ENCODE measurements at regions not wholly inside any gene's neighbourhood (a gene's known extent, or its start where the extent isn't known, plus 50 kb on each side); places are given as distances from the start of the nearest gene placed in this dataset.

DNA sequence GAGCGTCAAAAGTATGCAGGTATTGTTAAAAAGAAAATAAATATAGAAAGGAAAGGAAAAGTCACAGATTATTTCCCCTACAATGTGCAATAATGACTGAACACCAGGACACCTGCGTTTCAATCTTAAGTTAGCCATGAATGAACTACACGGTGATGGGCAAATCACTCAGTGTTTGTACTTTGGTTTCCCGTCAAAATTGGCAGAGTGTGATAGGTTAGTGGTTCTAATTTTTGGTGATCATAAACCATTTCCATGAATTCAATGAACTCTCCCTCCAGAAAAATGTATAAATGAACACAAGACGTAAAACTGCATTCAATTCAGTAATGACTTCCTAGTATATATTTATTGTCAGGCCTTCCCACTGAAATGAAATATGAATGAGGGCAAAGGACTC lies 59.0 kb upstream of the ITGA1 start:
- no peak for DNase-seq (ENCODE audit: low spot score in 2 of 2)
- Histone ChIP-seq H3K4me1 (peaks cover 0 to 4% of the 10 kb centered on the region in 2 donors), H3K9me3 (no peaks in the 10 kb centered on the region), H3K27ac (no peak overlapping the region), H3K27me3 (no peaks in the 10 kb centered on the region), H3K36me3 (no peaks in the 10 kb centered on the region), H3K4me3 (no peak overlapping the region)
- TF ChIP-seq, protein P1, sequence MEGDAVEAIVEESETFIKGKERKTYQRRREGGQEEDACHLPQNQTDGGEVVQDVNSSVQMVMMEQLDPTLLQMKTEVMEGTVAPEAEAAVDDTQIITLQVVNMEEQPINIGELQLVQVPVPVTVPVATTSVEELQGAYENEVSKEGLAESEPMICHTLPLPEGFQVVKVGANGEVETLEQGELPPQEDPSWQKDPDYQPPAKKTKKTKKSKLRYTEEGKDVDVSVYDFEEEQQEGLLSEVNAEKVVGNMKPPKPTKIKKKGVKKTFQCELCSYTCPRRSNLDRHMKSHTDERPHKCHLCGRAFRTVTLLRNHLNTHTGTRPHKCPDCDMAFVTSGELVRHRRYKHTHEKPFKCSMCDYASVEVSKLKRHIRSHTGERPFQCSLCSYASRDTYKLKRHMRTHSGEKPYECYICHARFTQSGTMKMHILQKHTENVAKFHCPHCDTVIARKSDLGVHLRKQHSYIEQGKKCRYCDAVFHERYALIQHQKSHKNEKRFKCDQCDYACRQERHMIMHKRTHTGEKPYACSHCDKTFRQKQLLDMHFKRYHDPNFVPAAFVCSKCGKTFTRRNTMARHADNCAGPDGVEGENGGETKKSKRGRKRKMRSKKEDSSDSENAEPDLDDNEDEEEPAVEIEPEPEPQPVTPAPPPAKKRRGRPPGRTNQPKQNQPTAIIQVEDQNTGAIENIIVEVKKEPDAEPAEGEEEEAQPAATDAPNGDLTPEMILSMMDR (IDR thresholded peaks at IDR 0.05): no peak
- TF ChIP-seq POLR2AphosphoS5 (IDR thresholded peaks at IDR 0.05): no peak
- TF ChIP-seq POLR2A (IDR thresholded peaks at IDR 0.05): no peak
- intact Hi-C loops (cut with DNase I; ENCODE audit: low total_unique reads): no loop called here

- Histone ChIP-seq H3K27ac (no peak overlapping the region), H3K36me3 (no peaks in the 10 kb centered on the region), H3K4me1 (peaks cover 0 to 4% of the 10 kb centered on the region in 2 donors), H3K27me3 (no peaks in the 10 kb centered on the region), H3K9me3 (no peaks in the 10 kb centered on the region), H3K4me3 (no peak overlapping the region)
- intact Hi-C loops (cut with DNase I; ENCODE audit: low total_unique reads): no loop called here
- no peak for TF ChIP-seq POLR2AphosphoS5 (IDR thresholded peaks at IDR 0.05)
- TF ChIP-seq POLR2A (IDR thresholded peaks at IDR 0.05): no peak
- TF ChIP-seq, protein P1 (IDR thresholded peaks at IDR 0.05): no peak
- no peak for DNase-seq (ENCODE audit: low spot score in 2 of 2)
Observed at GRCh38 chr5:52731274-52732027, 56.3 kb upstream of the ITGA1 start.

- Histone ChIP-seq H3K9me3 (no peaks in the 10 kb centered on the region), H3K27ac (no peak overlapping the region), H3K27me3 (no peaks in the 10 kb centered on the region), H3K4me3 (no peak overlapping the region), H3K36me3 (no peaks in the 10 kb centered on the region), H3K4me1 (no peaks in the 10 kb centered on the region)
- no peak for DNase-seq (ENCODE audit: low spot score in 2 of 2)
- TF ChIP-seq, protein P1 (IDR thresholded peaks at IDR 0.05): no peak
- TF ChIP-seq POLR2AphosphoS5 (IDR thresholded peaks at IDR 0.05): no peak
- TF ChIP-seq POLR2A (IDR thresholded peaks at IDR 0.05): no peak
- intact Hi-C loops (cut with DNase I; ENCODE audit: low total_unique reads): no loop called here
Observed at GRCh38 chr5:52734557-52734956, 53.2 kb upstream of the ITGA1 start.

- DNase-seq (ENCODE audit: low spot score in 2 of 2): no peak
- no peak overlapping the region for H3K4me3 ChIP-seq
- H3K4me1 ChIP-seq: no peaks in the 10 kb centered on the region
- H3K9me3 ChIP-seq: no peaks in the 10 kb centered on the region
- H3K27ac ChIP-seq: no peak overlapping the region
- intact Hi-C loops (cut with DNase I; ENCODE audit: low total_unique reads): no loop called here
- H3K27me3 ChIP-seq: no peaks in the 10 kb centered on the region
- TF ChIP-seq POLR2AphosphoS5 (IDR thresholded peaks at IDR 0.05) (no peak), POLR2A (IDR thresholded peaks at IDR 0.05) (no peak)
- TF ChIP-seq, protein P1 (IDR thresholded peaks at IDR 0.05): no peak
- H3K36me3 ChIP-seq: no peaks in the 10 kb centered on the region
Observed at GRCh38 chr5:52735139-52735538, 52.6 kb upstream of the ITGA1 start.
